GM10266 (cell line): ENCODE measurements at regions not wholly inside any gene's neighbourhood (a gene's known extent, or its start where the extent isn't known, plus 50 kb on each side); places are given as distances from the start of the nearest gene placed in this dataset.
"Not testable (repeated sequence)": the region's sequence is repeated elsewhere in the genome, so short reads cannot be mapped to it uniquely, and the experiment has no call there.

Experiments
- DNase-seq: peaks from one replicate; pipeline ENCODE4 v3.0.0; 2012; ENCODE audit errors: extremely low spot score
- TF ChIP-seq, protein P1 (sequence below): IDR thresholded peaks from 2 replicates; pipeline ENCODE4 v1.5.1; 2012; ENCODE audit warnings: mild to moderate bottlenecking, low read depth; ENCODE audit not compliant: control insufficient read depth, insufficient read depth; ENCODE audit errors: missing control alignments

DNA sequence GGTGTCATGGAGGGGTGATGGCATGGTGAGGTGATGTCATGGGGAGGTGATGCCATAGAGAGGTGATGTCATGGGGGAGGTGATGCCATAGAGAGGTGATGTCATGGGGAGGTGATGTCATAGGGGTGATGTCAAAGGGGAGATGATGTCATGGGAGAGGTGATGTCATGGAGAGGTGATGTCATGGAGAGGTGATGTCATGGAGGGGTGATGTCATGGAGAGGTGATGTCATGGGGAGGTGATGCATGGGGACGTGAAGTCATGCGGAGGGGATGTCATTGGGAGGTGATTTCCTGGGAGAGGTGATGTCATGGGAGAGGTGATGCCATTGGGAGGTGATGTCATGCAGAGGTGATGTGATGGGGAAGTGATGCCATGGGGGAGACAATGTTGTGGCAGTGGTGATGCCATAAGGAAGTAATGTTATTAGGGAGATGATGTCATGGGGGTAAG, 92.1 kb upstream of the C1orf174 start:
- TF ChIP-seq, protein P1, sequence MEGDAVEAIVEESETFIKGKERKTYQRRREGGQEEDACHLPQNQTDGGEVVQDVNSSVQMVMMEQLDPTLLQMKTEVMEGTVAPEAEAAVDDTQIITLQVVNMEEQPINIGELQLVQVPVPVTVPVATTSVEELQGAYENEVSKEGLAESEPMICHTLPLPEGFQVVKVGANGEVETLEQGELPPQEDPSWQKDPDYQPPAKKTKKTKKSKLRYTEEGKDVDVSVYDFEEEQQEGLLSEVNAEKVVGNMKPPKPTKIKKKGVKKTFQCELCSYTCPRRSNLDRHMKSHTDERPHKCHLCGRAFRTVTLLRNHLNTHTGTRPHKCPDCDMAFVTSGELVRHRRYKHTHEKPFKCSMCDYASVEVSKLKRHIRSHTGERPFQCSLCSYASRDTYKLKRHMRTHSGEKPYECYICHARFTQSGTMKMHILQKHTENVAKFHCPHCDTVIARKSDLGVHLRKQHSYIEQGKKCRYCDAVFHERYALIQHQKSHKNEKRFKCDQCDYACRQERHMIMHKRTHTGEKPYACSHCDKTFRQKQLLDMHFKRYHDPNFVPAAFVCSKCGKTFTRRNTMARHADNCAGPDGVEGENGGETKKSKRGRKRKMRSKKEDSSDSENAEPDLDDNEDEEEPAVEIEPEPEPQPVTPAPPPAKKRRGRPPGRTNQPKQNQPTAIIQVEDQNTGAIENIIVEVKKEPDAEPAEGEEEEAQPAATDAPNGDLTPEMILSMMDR, result no peak
- no peak for DNase-seq

DNA sequence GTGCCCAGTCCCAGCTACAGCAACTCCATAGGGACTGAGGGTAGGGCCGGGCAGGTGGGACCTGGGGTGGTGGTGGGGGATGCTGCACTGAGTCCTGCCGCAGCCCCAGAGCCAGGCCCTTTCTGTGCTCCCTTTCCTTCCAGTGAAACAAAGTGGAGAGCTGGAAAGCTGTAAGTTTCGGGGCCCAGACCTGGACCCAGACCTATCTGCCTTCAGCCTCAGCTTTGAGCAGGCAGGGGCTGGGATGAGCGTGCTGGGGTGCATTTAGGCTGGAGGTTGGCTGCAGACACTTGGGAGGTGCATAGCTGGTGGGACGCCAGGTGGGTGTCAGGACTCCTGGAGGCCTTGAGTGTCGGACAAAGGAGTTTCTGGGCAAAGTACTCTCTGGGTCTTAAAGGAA, 92.7 kb upstream of the C1orf174 start:
- DNase-seq, result no peak
- TF ChIP-seq, protein P1, result no peak

DNA sequence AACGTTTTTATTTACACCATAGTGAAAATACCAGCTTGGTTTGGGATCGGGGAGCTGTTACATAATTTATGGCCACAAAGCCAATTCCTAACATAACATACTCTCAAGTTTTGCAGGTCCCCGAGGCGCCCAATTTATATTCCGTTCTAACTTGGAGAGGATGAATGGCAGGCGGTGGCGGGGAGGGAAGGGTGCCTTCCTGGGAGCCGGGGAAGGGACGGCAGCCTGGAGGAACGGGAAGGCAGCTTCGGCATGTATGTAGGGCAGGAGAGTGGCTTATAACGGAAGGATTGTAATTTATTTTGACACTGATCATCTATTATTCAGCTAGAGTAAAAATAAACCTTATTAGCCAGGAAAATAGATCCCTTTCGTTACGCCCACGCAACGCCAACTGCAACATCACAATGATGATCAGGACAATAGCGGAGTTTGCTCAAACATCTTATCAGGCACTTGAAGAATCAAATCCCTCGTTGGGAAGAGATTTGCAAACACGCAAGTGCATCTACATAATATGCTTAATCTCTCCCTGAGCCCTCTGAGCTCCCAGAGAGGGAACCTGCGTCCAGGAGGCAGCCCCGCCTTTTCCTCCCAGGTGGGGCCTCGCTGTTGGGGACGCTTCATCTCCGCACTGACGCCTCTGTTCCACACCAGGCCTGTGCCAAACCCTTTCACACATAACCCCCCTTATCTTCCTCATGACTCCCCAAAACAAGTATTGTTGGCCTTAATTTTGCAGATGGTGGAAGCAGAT, 93.7 kb upstream of the C1orf174 start:
- no peak for DNase-seq
- TF ChIP-seq, protein P1, result no peak

DNA sequence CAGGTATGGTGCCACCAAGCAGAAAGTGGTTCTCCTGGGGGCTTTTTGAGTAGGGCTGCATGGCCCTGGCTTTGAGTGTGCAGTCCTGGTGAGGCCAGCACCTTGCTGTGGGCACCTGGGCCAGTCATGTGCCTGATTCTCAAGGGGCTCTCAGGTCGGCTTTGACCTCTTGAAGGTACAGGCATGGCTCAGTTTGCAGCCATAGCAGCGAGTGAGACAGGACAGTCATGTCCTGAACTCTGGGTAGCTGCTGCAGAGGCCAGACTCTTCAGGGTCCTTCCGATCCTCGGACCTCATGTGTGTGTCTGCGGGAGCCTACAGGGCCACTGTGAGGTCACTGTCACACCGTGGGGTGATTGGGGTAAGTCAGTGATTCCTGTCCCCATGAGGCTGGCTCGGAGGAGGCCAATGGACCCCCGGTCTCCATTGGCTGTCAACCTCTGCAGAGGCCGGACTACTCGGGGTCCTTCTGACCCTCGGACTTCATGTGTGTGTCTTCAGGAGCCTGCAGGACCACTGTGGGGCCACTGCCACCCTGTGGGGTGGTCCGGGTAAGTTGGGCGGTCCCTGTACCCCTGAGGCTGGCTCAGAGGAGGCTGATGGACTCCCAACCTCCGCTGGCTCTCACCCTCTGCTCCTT, 95.2 kb upstream of the C1orf174 start:
- no peak for DNase-seq
- TF ChIP-seq, protein P1, result no peak

DNA sequence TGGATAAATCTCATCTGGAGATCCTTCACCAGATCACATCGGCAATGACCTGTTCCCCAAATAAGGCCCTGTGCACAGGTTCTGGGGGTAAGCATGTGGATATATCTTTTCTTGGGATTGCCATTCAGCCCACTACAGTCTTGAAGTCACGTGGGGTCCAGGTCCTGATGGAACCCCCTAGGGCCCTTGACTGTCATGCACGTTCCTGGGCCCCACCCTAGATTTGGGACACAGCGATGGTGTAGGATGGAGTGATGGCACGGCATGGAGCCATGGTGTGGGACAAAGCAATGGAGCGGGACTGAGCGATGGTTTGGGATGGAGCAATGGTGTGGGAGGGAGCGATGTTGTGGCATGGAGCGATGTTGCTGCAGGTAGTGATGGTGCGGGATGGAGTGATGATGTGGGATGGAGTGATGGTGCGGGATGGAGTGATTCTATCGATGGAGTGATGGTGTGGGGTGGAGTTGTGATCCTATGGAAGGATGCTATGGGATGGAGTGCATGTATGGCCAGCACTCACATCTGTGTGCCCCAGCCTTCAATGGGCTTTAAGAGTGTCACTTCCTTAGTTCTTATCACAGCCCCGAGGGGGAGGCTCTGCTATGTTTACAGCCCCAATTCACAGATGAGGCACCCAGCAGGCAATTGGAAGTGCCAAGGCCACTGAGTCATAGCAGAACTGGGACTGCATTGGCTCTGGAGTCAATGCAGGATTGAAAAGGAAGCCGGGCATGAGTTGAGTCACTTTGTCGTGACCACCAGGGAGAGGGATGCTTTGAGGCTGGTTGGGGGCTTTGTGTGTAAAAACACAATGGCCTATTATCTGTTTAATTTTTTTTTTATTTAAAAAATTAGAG, 97.0 kb upstream of the C1orf174 start:
- TF ChIP-seq, protein P1, result no peak
- DNase-seq, result no peak

DNA sequence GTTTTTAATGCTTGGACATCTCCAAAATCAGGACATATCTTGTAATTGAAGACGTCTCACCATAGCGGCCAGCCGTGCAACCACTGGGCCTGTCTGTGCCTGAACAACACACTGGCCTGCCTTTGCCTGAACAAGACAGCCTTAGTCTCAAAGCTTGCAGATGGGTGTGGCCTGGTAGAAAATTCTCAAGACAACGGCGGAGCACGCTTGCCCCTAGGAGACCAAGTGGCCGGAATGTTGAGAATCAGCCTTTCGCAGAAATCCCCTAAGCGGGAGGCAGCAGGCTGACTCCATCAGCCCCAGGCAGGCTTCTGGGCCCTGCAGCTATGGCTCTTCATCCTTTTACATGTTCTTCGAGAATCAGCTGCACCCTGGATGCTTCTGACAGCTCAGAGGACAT, 98.0 kb upstream of the C1orf174 start:
- no peak for DNase-seq
- TF ChIP-seq, protein P1, result no peak

DNA sequence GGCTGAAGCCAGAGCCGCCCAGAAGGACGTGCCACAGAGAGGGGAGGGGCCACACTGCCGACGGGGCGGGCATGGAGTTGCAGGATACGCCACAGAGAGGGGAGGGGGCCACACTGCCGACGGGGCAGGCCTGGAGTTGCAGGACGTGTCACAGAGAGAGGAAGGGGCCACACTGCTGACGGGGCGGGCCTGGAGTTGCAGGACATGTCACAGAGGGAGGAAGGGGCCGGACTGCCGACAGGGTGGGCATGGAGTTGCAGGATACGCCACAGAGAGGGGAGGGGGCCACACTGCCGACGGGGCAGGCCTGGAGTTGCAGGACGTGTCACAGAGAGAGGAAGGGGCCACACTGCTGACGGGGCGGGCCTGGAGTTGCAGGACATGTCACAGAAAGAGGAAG, 99.4 kb upstream of the C1orf174 start:
- DNase-seq, result not testable (repeated sequence)
